ENCODE measurements at regions not wholly inside any gene's neighbourhood (a gene's known extent, or its start where the extent isn't known, plus 50 kb on each side); places are given as distances from the start of the nearest gene placed in this dataset.

DNA sequence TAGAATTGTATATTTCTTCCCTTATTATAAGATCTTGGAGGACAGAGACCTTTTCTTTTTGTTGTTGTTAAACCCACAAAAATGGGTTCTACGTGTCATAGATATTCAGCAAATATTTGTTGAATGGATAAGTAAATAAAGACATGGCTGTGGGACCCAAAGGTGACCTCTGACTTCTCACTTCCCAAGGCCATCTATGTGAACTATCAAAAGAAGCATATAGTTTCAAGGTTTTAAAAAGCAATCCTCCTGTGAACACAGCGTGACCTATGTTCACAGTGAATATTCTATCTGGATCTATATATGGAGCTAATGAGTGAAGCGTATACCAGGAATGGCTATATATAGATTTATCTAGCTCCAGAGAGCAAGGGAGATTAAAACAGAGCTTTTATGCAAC lies 312.8 kb upstream of the C11orf87 start:
- DNase-seq, result no peak

DNA sequence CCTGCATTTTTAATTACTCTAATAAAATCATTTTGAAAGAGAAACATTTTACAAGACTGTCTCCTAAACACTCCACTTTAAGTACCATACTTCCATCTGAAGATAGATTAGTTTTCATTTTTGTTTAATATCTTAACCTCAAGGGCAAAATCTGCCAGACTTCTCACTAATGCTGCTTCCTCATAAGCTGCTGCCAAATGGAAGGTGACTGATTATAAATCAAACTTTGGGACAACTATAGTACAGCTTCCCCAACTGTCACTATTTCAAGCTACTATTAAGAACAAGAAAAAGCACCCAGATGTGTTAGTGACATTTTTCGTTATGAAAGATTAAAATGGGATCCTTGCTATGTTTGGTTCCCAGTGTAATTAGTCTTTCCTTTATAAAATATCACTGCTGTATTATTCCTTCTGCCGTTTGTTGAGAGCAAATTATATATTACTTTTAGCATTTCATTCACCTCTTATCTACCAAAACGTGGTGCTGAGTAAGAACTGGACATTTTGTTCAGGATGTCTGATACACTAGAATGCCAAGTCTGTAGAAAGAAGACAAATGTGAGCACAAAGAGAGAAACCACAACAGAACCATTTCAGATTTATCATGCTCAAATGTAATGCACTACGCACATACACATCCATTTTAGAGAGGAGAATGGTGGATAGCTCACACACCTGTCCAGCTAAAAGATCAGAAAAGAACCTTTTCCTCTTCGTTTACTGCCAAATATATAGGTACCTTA lies 312.2 kb upstream of the C11orf87 start:
- DNase-seq, result no peak

DNA sequence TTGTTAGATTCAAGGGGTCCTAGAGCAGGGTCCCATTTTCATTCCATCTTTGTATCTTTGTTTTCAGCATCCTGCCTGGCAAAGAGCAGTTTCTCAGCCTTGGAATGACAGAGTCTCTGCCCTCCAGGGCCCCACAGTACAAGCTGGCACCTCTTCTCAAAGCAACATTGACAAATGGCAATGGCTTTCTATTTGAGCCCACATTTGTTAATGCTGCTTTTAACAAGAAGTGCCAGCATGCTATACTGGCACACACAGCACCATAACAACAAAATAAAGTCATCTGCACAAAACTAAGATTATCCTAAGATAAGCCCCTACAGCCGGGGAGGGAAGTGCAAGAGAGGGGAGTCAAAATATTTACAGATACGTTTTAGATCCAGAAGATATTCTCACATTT lies 309.7 kb upstream of the C11orf87 start:
- DNase-seq, result no peak

DNA sequence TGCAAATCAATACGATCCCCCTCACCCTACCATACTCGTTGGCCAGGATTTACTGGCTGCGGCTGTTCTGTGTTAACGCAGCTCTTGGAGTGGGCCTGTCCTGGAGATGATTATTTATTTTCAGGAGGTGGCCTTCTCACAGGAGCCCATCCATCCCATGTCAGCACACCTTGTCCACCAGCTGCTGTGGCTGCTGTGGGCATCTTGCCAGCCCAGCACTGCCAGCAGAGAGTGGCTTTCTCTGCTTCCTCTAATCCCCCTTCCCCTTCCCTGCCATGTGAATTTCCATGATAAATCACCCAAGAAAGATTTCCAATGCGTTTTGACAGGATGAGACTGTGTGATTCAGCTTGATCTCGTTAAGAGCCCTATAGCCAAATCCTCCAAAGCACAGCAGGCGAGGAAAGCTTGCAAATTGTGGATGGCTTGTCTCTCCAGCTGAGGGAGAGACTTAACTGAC lies 309.1 kb upstream of the C11orf87 start:
- DNase-seq, result peak; percentile 42

DNA sequence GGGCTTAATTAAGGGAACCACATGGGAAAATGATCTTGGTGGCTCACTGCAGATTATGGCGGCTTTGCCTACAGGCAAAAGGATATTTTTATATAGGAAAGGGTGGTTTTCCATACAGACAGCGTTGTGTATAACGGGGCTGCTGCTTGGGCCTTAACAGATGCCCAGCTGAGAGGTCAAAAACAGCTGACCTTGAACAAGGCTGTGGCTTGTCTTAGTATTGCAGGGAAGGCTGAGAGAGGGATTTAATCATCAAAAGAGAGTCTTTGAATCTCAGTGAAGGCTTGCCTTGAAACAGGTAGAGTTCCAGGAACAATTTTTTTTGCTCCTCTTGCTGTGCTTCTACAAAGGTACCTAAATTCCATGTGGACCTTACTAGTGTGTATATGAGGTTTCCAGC lies 301.6 kb upstream of the C11orf87 start:
- DNase-seq, result no peak

DNA sequence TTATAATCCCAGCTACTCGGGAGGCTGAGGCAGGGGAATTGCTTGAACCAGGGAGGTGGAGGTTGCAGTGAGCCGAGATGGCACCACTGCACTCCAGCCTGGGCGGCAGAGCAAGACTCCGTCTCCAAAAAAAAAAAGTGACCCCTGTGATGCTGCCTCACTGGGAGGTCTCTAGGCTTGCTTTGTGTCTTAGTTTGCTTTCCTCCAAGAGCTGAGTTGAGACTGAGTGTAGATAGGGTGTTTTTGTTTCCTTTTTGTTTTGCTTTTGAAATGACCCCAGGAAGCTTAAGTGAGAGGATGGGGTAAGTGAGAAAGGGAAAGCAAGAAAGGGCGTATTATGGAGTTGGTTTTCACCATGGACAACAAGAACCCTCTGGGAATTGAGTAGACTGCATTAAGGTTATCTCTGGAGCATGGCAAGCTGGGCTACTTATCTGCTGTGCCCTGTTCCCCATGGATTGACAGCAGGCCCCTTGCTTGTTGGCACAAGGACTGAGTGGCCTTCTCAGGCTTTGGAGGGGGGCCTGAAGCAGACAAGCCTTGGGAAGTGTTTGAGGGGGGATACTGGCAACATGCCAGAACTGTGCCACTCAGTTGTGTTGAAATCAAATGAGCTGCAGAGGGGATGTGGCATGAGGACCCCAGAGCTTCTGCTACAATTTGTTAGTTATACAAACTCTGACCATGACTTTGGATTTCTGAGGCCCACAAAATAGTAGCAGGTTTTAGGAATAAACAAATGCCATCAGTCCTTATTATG lies 300.6 kb upstream of the C11orf87 start:
- DNase-seq, result no peak

DNA sequence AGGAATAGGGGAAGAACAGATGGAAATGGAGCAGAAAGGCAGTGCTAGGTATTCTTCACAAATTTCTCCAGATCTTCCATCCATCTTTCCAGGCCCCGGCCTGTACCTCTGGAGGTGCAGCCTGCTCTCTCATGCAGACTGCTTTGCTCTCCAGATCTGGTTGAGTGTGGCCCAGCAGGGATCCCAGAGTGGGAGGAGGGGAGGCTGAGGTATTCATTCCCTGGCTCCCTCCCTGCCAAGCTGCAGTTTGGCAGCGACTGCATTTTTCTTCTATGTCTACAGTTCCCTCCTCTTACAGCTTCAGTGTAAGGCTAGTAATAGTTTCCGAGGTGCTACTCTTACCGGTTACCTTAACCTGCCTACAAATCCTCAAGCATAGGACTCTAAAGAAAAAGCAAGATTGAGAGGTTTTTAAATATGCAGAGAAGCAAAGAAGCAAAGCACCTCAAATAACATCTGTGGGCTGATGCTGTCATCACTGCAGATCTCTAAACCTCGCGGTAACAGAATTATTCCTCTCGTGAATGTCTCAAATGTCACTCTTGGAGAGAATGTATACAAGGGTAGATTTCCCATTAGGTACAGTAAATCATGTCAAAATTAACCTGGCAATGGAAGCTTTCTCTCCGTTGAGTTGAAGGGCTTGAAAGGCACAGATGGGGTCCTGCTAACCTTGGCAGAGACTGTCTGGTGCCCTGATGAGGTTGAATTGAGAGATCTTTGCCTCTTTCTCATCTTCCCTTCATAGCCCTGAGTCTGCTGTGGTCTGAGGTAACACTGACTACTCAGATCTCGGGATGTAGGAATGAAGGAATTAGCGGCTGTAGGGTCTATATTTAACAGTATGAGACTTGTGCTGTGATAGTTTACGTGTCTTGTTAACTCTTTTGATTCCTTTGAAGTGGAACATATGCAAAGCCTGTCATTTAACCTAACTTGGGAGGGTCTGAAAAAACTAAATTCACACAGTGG lies 297.9 kb upstream of the C11orf87 start:
- no peak for DNase-seq

DNA sequence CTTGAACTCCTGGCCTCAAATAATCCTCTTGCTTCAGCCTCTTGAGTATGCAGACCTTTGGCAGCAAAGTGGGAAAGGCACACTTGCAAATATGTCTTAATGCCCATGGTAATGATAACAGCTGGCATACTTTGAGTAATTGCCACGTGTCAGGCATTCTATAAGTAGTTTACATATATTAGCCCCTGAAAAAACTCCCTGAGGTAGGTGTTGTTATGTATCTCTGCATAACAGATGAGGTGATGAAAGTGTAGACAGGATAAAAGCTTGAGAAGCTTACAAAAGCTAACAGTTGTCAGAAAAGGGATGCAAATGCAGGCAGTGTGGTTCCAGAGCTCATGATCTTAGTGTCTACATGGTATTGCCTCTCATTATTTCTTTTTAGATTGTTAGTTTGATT lies 291.1 kb upstream of the C11orf87 start:
- no peak for DNase-seq

DNA sequence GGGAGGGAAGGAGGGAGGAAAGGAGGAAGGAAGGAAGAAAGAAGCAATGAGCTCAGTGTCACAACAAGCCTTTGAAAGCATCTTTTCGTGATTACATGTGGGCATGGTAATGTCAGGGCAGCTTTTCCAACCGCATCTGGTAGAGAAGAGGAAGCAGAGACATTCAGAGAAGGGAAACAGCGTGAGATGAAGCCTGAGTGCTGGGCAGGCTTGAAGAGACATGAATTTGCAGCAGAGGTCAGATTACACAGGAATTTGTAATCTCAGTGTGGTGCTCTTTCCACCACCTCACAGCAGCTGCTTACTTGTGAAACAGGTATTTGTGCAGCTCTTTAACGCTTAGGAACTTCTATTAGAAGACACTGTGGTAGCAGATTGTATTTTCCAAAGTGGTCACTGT lies 289.5 kb upstream of the C11orf87 start:
- DNase-seq, result no peak

DNA sequence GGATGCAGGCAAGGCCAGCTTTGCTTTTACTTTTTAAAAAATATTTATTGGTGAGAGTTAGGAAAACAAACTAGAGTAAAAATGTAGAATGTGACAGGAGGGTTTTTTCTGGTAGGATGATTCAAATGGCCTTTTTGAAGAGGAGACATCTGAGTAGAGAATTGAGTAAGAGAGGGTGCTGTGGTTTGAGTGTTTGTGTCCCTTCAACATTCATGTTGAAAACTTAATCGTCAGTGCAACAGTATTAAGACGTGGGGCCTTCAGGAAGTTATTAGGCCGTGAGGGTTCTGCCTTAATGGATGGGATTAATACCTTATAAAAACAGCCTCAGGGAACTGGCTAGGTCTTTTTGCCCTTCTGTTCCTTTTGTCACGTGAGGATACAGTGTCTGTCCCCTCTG lies 288.8 kb upstream of the C11orf87 start:
- DNase-seq, result no peak

DNA sequence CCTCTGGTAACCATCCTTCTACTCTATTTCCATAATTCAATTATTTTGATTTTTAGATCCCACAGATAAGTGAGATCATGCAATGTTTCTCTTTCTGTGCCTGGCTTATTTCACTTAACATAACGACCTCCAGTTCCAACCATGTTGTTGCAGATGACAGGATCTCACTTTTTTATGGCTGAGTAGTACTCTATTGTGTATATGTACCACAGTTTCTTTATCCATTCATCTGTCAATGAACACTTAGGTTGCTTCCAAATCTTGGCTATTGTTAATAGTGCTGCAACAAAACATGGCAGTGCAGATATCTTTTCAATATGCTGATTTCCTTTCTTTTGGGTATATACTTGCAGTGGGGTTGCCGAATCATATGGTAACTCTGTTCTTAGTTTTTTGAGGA lies 286.4 kb upstream of the C11orf87 start:
- no peak for DNase-seq

DNA sequence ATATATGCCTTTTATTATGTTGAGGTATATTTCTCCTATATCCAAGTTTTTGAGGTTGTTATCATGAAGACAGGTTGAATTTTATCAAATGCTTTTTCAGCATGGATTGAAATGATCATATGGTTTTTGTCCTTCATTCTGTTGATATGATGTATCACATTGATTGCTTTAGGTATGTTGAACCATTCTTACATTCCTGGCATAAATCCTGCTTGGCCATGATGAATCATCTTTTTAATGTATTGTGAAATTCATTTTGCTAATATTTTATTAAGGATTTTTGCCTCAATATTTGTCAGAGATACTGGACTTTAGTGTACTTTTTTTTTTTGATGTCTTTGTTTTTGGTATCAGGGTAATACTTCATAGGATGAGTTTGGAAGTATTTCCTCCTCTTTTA lies 283.8 kb upstream of the C11orf87 start:
- DNase-seq, result no peak

DNA sequence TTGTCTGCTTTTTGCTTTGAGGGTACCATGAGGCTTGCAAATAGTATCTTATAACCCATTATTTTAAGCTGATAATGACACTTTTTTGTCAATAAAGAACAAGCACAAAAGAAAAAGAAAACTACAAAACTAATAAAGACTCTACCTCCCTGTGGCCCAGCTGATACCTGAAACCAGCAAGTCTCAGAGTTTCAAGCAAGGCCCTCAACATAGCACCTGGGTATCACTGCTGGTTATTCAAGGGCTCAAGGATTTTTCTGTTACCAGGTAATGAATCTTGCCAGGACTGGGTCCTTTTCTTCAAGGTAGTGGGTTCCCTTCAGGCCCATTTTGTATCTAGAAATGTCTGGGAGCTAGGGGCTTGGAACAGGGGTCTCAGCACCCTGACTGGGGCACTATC lies 281.6 kb upstream of the C11orf87 start:
- DNase-seq, result no peak

DNA sequence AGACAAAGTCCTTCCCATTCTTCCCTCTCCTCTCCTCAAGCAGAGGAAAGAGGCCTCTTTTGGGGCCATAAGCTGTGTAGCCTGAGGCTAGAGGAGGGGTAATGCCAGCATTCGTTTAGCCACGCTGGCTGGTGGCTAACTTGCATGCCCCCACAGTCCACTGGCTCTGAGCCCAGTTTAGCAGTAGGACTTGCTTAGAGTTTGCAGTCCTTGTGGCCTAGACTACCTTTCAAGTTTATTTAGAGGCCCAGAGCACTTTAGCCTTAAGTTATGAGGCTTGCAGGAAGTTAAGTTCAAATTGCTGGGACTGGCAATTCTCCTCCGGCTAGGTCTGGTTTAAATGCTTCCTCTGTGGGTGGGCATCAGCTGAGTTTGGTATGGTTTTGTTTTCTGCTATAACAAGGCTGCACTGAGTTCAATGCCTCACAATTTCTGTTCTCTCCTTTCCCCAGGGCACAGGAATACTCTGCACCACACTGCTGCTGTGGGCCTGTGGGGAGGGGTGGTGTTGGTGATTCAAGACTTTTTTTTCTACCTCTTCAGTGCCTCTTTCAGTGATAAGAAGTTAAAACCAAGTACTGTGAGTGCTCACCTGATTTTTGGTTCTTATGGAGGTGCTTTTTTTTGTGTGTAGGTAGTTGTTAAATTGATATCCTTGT lies 281.0 kb upstream of the C11orf87 start:
- no peak for DNase-seq

DNA sequence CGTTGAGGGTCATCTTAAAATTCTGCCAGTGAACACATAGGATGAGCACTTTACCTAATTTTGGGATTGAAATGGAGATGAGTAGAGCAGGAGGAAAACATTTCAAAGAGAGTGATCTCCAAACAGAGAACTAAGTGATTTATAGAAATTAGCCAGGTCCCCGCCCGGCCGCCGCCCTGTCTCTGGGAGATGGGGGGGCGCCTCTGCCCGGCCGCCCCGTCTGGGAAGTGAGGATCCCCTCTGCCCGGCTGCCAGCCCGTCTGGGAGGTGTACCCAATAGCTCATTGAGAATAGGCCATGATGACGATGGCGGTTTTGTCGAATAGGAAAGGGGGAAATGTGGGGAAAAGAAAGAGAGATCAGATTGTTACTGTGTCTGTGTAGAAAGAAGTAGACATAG lies 276.7 kb upstream of the C11orf87 start:
- DNase-seq, result no peak

DNA sequence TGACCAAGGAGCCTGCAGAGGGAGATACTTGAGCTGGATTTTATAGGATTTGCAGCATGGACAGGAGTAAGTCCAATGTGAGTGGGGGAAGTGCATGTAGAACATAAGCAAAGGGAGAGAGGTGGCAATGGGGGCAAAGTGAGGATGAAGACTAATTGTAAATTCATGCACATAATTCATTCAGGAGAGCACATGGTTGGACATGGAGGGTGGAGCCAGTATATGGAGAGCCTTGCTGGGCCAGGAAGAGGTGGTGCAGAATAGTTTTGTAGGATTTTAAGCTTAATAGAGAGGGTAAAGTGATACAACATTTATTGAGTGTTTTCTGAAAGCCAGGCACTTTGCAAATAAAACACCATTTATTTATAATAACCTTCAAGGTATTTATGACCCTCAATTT lies 274.3 kb upstream of the C11orf87 start:
- DNase-seq, result no peak

DNA sequence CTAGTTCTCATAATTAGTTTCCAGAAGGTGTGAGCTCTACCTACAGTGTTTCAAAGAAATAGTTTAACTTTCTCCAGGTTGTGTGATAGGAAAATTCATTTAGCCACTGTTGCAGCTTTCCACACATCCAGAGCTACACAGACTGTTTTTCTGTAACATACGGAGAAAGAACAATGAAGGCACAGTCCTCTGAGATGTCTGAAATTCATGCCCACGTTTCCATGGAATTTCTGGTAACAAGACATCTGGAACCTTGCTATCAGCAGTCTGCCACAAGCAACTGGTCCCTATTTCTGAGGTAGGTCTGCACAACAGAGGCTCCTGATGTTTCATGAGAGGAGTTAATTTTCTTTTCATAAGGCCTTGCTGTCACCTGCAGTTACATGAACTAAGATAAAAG lies 273.3 kb upstream of the C11orf87 start:
- no peak for DNase-seq

DNA sequence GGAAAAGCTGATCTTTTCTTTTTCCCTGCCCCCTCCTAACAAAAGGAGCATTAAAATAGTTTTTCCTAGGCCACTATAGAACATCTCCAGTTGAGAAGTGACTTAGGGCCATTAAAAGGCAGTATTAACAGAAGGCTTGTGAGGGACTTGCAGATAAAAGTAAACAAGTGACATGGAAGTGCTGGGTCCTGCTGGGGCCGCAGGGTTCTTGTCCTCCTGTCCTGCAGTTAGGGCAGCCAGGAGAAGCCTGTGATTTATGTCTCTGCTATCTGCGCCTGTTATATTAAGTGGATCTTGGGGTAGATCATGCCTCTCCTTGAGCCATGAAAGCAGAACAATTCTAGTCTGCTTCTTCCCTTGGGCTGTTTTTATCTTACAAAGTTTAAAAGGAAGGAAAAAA lies 271.4 kb upstream of the C11orf87 start:
- DNase-seq, result no peak

DNA sequence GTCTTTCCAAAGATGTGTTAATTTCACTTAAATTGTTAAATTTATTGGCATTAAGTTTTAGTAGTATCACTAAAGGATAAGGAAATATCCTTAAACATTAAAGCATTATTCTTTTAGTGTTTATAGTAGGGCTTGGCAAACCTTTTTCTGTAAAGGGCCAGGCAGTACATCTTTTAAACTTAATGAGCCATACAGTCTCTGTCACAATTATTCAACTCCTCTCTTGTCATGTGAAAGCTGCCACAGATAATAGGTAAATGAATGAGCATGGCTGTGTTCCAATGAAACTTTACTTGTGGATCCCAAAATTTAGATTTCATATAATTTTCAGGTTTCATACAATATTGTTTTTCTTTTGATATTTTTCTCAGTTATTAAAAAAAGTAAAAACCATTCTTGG lies 268.2 kb upstream of the C11orf87 start:
- DNase-seq, result no peak

DNA sequence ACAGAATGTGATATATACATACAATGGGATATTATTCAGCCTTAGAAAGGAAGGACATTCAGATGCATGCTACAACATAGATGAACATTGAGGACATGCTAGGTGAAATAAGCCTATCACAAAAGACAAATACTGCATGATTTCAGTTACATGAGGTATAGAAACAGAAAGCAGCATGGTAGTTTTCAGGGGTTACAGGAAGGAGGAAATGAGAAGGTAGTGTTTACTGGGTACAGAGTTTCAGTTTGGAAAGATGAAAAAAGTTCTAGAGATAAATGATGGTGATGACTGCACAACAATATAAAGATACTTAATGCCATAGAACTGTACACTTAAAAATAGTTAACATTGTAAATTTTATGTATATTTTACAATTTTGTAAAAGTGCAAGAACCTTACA lies 266.7 kb upstream of the C11orf87 start:
- DNase-seq, result no peak

DNA sequence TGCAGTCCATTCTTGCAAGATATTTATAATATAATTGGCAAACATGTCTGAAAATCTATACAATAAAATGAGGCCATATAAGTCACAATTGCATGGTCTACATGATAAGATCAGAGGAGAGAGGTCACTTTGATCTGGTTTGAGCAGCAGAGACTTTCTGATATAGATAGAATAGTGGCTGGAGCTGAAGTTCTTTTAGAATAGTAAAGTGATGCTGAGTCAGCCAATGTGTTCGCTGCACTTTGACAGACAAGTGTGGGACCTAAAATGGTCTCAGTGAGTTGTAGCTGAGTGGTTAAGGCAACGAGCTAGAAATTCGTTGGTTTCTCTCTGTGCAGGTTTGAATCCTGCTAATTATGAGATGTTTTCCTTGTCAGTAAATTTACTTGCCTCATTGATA lies 257.0 kb upstream of the C11orf87 start:
- DNase-seq, result no peak

DNA sequence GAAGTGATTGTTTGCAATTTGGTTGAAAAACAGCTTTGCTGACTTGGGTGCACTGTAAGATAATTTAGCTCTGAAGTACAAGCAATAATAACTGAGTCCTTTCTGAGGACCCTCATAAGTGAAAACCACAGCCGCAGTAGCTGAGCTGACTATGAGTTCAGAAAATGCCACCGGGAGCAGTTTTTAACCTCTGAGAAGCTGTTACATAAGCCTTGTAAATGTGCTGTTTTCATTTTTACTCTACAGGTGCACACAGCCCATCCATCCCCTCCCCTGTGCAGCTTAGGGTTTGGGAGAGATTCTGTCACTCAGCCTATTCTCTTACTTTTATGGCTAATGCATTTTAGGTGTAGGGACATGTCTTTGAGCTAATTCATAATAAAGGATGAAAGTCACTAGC lies 255.5 kb upstream of the C11orf87 start:
- DNase-seq, result no peak

DNA sequence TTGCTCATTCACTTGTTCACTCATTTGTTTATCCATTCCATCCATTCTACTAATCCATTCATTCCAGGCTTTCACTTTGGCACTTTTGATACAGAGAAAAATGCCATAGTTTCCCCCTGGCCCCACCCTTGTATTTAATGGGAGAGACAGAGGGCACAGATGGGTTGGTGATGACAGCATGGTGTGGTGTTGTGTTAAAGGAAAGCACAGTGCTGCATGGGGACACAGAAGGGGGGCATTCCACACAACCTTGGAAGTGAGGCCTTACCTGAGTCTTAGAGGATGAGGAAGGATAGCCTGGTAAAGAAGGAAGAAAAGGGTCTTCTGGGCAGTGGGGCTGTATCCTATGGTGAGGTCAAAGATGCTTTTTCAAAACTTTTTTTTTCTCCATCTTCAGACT lies 248.5 kb upstream of the C11orf87 start:
- DNase-seq, result no peak
